ENCODE measurements at regions not wholly inside any gene's neighbourhood (a gene's known extent, or its start where the extent isn't known, plus 50 kb on each side); places are given as distances from the start of the nearest gene placed in this dataset.

DNA sequence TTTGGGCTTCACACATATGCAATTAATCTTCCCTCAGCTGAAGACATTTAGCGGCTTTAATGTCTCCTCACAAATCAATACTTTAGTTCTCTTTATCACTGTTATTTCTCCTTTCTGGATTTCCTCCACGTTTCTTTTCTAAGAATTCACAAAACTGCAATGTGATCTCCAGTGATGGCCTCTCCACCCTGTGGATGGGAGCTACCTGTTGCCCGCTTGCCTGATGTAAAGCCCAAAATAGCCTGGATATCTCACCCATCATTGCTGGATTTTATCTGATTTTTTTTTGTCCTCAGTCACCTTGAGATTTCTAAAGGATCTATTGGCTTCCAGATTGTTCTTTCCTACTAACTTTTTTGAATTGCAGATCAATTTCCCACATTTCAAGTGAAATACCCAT is 129.3 kb upstream of the FAM241A start:
- Histone ChIP-seq H3K27me3 (ENCODE audit: insufficient read depth, low read length) (no peaks in the 10 kb centered on the region), H3K36me3 (ENCODE audit: insufficient read depth, low read length) (no peaks in the 10 kb centered on the region), H4K20me1 (ENCODE audit: insufficient read depth, low read length) (no peaks in the 10 kb centered on the region), H3K4me2 (ENCODE audit: insufficient read depth, low read length) (no peak overlapping the region), H3K27ac (ENCODE audit: low read depth, low read length) (no peak overlapping the region), H2AFZ (ENCODE audit: low read length) (no peak overlapping the region), H3K4me3 (ENCODE audit: insufficient read depth, low read length) (no peak overlapping the region), H3K79me2 (ENCODE audit: insufficient read depth, low read length) (no peaks in the 10 kb centered on the region), H3K9me3 (ENCODE audit: low read depth, low read length) (no peaks in the 10 kb centered on the region), H3K4me1 (ENCODE audit: insufficient read depth, low read length) (no peaks in the 10 kb centered on the region)
- TF ChIP-seq, protein P1, sequence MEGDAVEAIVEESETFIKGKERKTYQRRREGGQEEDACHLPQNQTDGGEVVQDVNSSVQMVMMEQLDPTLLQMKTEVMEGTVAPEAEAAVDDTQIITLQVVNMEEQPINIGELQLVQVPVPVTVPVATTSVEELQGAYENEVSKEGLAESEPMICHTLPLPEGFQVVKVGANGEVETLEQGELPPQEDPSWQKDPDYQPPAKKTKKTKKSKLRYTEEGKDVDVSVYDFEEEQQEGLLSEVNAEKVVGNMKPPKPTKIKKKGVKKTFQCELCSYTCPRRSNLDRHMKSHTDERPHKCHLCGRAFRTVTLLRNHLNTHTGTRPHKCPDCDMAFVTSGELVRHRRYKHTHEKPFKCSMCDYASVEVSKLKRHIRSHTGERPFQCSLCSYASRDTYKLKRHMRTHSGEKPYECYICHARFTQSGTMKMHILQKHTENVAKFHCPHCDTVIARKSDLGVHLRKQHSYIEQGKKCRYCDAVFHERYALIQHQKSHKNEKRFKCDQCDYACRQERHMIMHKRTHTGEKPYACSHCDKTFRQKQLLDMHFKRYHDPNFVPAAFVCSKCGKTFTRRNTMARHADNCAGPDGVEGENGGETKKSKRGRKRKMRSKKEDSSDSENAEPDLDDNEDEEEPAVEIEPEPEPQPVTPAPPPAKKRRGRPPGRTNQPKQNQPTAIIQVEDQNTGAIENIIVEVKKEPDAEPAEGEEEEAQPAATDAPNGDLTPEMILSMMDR (IDR thresholded peaks at IDR 0.05; ENCODE audit: extremely low read depth, low read depth, low read length), result no peak
- DNase-seq (ENCODE audit: insufficient read length, low spot score, missing footprints), result no peak

DNA sequence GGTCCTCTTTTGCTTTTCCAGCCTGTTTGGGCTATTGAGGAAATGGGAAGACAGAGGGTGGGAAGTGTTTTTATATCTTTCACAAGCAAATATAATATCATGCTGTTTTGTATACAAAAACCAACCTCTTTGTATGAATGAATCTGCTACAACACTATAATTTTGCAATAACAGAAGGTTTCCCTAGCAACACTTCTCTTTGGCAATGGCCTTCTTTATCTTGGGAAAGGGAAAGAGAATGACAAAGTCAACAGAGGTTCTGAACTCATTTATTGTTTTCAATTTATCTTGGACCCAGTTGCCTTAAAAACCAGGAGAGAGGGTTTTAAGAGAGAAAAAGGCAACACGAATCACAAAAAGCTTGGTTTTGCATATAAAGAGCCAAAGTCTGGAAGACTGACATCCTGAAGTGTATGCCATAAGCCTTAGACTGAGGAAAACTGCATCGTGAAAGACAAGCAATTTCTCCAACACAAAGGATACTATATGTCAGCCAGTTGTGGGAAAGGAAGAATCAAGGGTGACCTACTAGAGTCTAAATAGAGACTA is 121.8 kb upstream of the FAM241A start:
- no peak for DNase-seq (ENCODE audit: insufficient read length, low spot score, missing footprints)
- Histone ChIP-seq H3K4me3 (ENCODE audit: insufficient read depth, low read length) (no peak overlapping the region), H2AFZ (ENCODE audit: low read length) (no peak overlapping the region), H4K20me1 (ENCODE audit: insufficient read depth, low read length) (no peaks in the 10 kb centered on the region), H3K27ac (ENCODE audit: low read depth, low read length) (no peak overlapping the region), H3K4me1 (ENCODE audit: insufficient read depth, low read length) (no peaks in the 10 kb centered on the region), H3K9me3 (ENCODE audit: low read depth, low read length) (no peaks in the 10 kb centered on the region), H3K79me2 (ENCODE audit: insufficient read depth, low read length) (no peaks in the 10 kb centered on the region), H3K4me2 (ENCODE audit: insufficient read depth, low read length) (no peak overlapping the region), H3K36me3 (ENCODE audit: insufficient read depth, low read length) (no peaks in the 10 kb centered on the region), H3K27me3 (ENCODE audit: insufficient read depth, low read length) (peaks cover 3% of the 10 kb centered on the region)
- TF ChIP-seq, protein P1 (IDR thresholded peaks at IDR 0.05; ENCODE audit: extremely low read depth, low read depth, low read length), result no peak

DNA sequence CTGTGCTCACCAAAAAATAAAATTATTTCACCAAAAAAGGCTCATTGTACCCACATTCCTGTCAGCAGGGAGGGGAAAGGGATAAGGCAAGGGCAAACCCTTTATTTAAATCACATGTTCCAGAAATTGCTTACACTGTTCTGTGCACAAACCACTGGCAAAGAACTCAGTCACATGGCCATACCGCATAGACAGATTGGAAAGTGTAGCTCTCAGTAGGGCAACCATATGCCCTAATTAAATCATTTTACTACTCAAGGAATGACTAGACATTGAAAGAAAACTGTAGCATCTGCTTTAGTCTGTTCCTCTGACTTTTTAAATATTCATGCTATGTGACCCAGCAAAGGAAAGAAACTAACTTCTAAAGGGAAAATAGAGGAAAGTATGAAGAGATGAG is 119.2 kb upstream of the FAM241A start:
- no peak for DNase-seq (ENCODE audit: insufficient read length, low spot score, missing footprints)
- H3K4me3 ChIP-seq (ENCODE audit: insufficient read depth, low read length), result no peak overlapping the region
- H3K4me1 ChIP-seq (ENCODE audit: insufficient read depth, low read length), result no peaks in the 10 kb centered on the region
- H3K27me3 ChIP-seq (ENCODE audit: insufficient read depth, low read length), result peaks cover 5% of the 10 kb centered on the region
- H3K79me2 ChIP-seq (ENCODE audit: insufficient read depth, low read length), result no peaks in the 10 kb centered on the region
- H3K4me2 ChIP-seq (ENCODE audit: insufficient read depth, low read length), result no peak overlapping the region
- no peaks in the 10 kb centered on the region for H3K36me3 ChIP-seq (ENCODE audit: insufficient read depth, low read length)
- H4K20me1 ChIP-seq (ENCODE audit: insufficient read depth, low read length), result no peaks in the 10 kb centered on the region
- TF ChIP-seq, protein P1 (IDR thresholded peaks at IDR 0.05; ENCODE audit: extremely low read depth, low read depth, low read length), result no peak
- no peak overlapping the region for H3K27ac ChIP-seq (ENCODE audit: low read depth, low read length)
- H2AFZ ChIP-seq (ENCODE audit: low read length), result no peak overlapping the region
- no peaks in the 10 kb centered on the region for H3K9me3 ChIP-seq (ENCODE audit: low read depth, low read length)

DNA sequence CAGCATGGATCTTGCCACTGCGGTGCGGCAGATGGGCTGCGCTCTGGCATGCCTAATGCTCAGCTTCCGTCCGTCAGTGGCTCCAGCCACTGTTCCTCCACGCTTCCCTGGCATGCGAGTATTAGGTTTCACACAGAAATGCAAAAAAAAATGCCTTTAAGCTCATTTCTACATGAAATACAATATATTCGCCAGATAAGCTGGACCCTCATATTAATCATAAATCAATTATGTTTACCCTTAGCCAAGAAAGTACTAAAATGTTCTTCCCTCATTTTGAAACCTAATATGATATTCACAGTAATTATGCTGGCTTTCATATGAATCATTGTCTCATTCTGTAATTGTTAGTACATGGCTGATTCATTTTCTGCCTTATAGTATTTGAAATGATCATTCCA is 115.5 kb upstream of the FAM241A start:
- Histone ChIP-seq H3K27me3 (ENCODE audit: insufficient read depth, low read length) (peaks cover 8% of the 10 kb centered on the region), H3K4me3 (ENCODE audit: insufficient read depth, low read length) (no peak overlapping the region), H3K27ac (ENCODE audit: low read depth, low read length) (no peak overlapping the region), H2AFZ (ENCODE audit: low read length) (no peak overlapping the region), H3K79me2 (ENCODE audit: insufficient read depth, low read length) (no peaks in the 10 kb centered on the region), H3K36me3 (ENCODE audit: insufficient read depth, low read length) (no peaks in the 10 kb centered on the region), H4K20me1 (ENCODE audit: insufficient read depth, low read length) (no peaks in the 10 kb centered on the region), H3K4me1 (ENCODE audit: insufficient read depth, low read length) (no peaks in the 10 kb centered on the region), H3K9me3 (ENCODE audit: low read depth, low read length) (no peaks in the 10 kb centered on the region), H3K4me2 (ENCODE audit: insufficient read depth, low read length) (no peak overlapping the region)
- TF ChIP-seq, protein P1 (IDR thresholded peaks at IDR 0.05; ENCODE audit: extremely low read depth, low read depth, low read length), result no peak
- DNase-seq (ENCODE audit: insufficient read length, low spot score, missing footprints), result no peak

Data from osteoblast (primary cell).